H1 (cell line): ENCODE measurements at regions not wholly inside any gene's neighbourhood (a gene's known extent, or its start where the extent isn't known, plus 50 kb on each side); places are given as distances from the start of the nearest gene placed in this dataset.

Experiments
- ATF2 ChIP-seq: IDR thresholded peaks from 2 replicates; pipeline ENCODE4 v1.6.1; 2012; ENCODE audit warnings: low read length, inconsistent platforms
- BRCA1 ChIP-seq: IDR thresholded peaks from 2 replicates; pipeline ENCODE4 v1.6.1; 2012; ENCODE audit warnings: low read depth, low read length, improper control_type of control experiment
- EGR1 ChIP-seq: IDR thresholded peaks from 2 replicates; pipeline ENCODE4 v1.6.1; 2011; ENCODE audit warnings: low read depth, low read length, borderline replicate concordance
- POLR2A ChIP-seq, 2 experiments: IDR thresholded peaks; 1 replicate in 1 of 2; 2 replicates in 1 of 2; pipeline ENCODE4 v1.6.1; 2011; ENCODE audit warnings: low read depth in 2 of 2, low read length in 2 of 2, mild to moderate bottlenecking in 2 of 2; ENCODE audit errors: control extremely low read depth in 1 of 2
- RNF2 ChIP-seq: fragments of 200-900, 300-1000 bp; sonication (generic); IDR thresholded peaks from 2 replicates; pipeline ENCODE4 v1.7.1; 2016; ENCODE audit warnings: borderline replicate concordance, low read depth, mild to moderate bottlenecking, antibody characterized with exemption, low read length; ENCODE audit not compliant: poor library complexity, severe bottlenecking; ENCODE audit errors: missing control alignments
- RXRA ChIP-seq: IDR thresholded peaks from 2 replicates; pipeline ENCODE4 v1.6.1; 2011; ENCODE audit warnings: low read depth, mild to moderate bottlenecking, low read length, moderate library complexity; ENCODE audit not compliant: insufficient read depth
- TAF1 ChIP-seq: IDR thresholded peaks from 2 replicates; pipeline ENCODE4 v1.6.1; 2011; ENCODE audit warnings: mild to moderate bottlenecking, low read depth, low read length
- TF ChIP-seq, protein P1 (sequence below), 3 experiments: IDR thresholded peaks; 1 replicate in 2 of 3; 2 replicates in 1 of 3; pipeline versions ENCODE4 v1.5.1 to v1.6.1; 2011; ENCODE audit warnings: low read length in 3 of 3, mild to moderate bottlenecking in 3 of 3, inconsistent platforms in 2 of 3, low read depth in 1 of 3, moderate library complexity in 1 of 3; ENCODE audit not compliant: insufficient read depth in 1 of 3; ENCODE audit errors: control extremely low read depth in 1 of 3

- no peak for TF ChIP-seq BRCA1
- TF ChIP-seq, protein P1, sequence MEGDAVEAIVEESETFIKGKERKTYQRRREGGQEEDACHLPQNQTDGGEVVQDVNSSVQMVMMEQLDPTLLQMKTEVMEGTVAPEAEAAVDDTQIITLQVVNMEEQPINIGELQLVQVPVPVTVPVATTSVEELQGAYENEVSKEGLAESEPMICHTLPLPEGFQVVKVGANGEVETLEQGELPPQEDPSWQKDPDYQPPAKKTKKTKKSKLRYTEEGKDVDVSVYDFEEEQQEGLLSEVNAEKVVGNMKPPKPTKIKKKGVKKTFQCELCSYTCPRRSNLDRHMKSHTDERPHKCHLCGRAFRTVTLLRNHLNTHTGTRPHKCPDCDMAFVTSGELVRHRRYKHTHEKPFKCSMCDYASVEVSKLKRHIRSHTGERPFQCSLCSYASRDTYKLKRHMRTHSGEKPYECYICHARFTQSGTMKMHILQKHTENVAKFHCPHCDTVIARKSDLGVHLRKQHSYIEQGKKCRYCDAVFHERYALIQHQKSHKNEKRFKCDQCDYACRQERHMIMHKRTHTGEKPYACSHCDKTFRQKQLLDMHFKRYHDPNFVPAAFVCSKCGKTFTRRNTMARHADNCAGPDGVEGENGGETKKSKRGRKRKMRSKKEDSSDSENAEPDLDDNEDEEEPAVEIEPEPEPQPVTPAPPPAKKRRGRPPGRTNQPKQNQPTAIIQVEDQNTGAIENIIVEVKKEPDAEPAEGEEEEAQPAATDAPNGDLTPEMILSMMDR (IDR thresholded peaks at IDR 0.05; ENCODE audit: control extremely low read depth in 1 of 3, insufficient read depth in 1 of 3, low read depth in 1 of 3, low read length in 3 of 3), result no peak
- TF ChIP-seq RNF2, result no peak
- TF ChIP-seq ATF2, result no peak
- no peak for TF ChIP-seq EGR1
- no peak for TF ChIP-seq RXRA
- no peak for TF ChIP-seq POLR2A (IDR thresholded peaks at IDR 0.05; ENCODE audit: control extremely low read depth in 1 of 2, low read depth in 2 of 2, low read length in 2 of 2)
- no peak for TF ChIP-seq TAF1
These were observed 238.0 kb upstream of the COL8A1 start for GRCh38 chr3:99400352-99400751.
